Body of pancreas (tissue), 4 donors: ENCODE measurements at regions not wholly inside any gene's neighbourhood (a gene's known extent, or its start where the extent isn't known, plus 50 kb on each side); places are given as distances from the start of the nearest gene placed in this dataset.

Source experiments
- ATAC-seq: fragments of 150-250 bp; one replicate; pipeline ENCODE4 v1.9.1; 2016
- DNase-seq, 4 donors: peaks; one replicate each; pipeline ENCODE4 v3.0.0-alpha.2; 2019
- H3K27ac ChIP-seq, 4 donors: fragments of 200-600 bp; sonication (generic); 1 replicate in 3 of 4; 2 replicates in 1 of 4; pipeline versions ENCODE4 v1.5.1 to v1.6.1; 2016 to 2019; ENCODE audit warnings: mild to moderate bottlenecking in 1 of 4, mixed read lengths in 1 of 4, moderate library complexity in 1 of 4
- H3K27me3 ChIP-seq, 2 donors: fragments of 200-600 bp; sonication (generic); one replicate each; pipeline ENCODE4 v1.6.0; 2016; ENCODE audit warnings: mild to moderate bottlenecking in 1 of 2
- H3K36me3 ChIP-seq, 2 donors: fragments of 200-600 bp; sonication (generic); replicated peaks in 1 of 2; 2 replicates each; pipeline ENCODE4 v1.5.1; 2016; ENCODE audit warnings: low read depth in 2 of 2; ENCODE audit not compliant: insufficient read depth in 1 of 2
- H3K4me1 ChIP-seq: fragments of 200-600 bp; sonication (generic); one replicate; pipeline ENCODE4 v1.6.0; 2016
- H3K4me3 ChIP-seq, 2 donors: fragments of 200-600 bp; sonication (generic); 1 replicate in 1 of 2; 2 replicates in 1 of 2; pipeline ENCODE4 v1.5.1; 2016 to 2019
- H3K9me3 ChIP-seq, 3 donors: fragments of 200-600 bp; sonication (generic); 1 replicate in 2 of 3; 2 replicates in 1 of 3; pipeline ENCODE4 v1.5.1; 2016
- POLR2A ChIP-seq, 3 donors: fragments of 450-650 bp; IDR thresholded peaks; one replicate each; pipeline ENCODE4 v1.6.1; 2016; ENCODE audit warnings: antibody characterized with exemption in 3 of 3, mild to moderate bottlenecking in 2 of 3
- WGBS, 2 donors: methylation state at CpG; one replicate each; pipeline ENCODE4 v1.1.5; 2017; 5-methylcytosine and 5-hydroxymethylcytosine counted together
- intact Hi-C: fragments of 100-400 bp; cut with DNase I; formaldehyde crosslinking; loops from one replicate; pipeline ENCODE4 v1.15.1; 2023
- TF ChIP-seq, protein P1 (sequence below), 7 experiments: fragments of 450-650 bp in 4 of 7; fragments of 200-600 bp in 3 of 7; sonication (generic) in 3 of 7; IDR thresholded peaks; one replicate each; pipeline ENCODE4 v1.5.1; 2016 to 2019; ENCODE audit warnings: antibody characterized with exemption in 7 of 7

DNA sequence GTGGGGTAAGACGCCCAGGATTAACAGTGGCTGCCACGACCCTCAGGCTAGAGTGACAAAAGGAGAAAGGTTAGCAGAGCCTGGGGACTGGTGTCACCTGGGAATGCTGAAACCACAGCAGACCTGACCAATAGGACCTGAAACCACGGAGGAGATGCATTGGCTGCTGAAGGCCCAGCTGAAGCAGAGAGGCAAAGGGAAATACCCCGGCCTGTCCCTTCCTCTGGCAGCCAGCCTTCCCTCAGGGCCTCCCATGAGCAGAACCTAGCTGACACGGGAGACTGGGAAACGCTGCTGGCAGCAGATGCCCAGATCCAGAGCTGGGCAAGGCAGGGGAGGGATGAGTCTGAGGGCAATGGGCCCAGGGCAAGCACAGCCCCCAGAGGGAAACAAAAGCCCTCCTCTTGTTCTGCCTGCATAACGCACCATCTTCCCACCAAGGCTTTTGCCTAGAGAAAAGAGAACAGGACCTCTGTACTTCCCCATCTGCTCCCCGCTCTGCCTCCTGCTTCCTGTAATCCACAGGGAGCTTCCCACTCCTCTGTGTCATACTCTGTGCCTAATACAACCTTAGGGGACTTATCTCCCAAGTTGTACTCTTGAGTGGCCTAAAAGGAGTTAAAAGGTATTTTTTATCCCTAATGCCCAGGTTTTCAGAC, 216.2 kb downstream of the ABHD5 start:
- H3K27ac ChIP-seq, result no peak overlapping the region
- ATAC-seq (no peak), DNase-seq (no peak)
- H3K4me1 ChIP-seq, result no peaks in the 10 kb centered on the region
- no peak overlapping the region for H3K4me3 ChIP-seq
- no peak for TF ChIP-seq POLR2A (IDR thresholded peaks at IDR 0.05)
- TF ChIP-seq, protein P1, sequence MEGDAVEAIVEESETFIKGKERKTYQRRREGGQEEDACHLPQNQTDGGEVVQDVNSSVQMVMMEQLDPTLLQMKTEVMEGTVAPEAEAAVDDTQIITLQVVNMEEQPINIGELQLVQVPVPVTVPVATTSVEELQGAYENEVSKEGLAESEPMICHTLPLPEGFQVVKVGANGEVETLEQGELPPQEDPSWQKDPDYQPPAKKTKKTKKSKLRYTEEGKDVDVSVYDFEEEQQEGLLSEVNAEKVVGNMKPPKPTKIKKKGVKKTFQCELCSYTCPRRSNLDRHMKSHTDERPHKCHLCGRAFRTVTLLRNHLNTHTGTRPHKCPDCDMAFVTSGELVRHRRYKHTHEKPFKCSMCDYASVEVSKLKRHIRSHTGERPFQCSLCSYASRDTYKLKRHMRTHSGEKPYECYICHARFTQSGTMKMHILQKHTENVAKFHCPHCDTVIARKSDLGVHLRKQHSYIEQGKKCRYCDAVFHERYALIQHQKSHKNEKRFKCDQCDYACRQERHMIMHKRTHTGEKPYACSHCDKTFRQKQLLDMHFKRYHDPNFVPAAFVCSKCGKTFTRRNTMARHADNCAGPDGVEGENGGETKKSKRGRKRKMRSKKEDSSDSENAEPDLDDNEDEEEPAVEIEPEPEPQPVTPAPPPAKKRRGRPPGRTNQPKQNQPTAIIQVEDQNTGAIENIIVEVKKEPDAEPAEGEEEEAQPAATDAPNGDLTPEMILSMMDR (IDR thresholded peaks at IDR 0.05), result no peak
- intact Hi-C loops, result no loop called here
- no peaks in the 10 kb centered on the region for H3K36me3 ChIP-seq
- H3K27me3 ChIP-seq, result no peaks in the 10 kb centered on the region
- WGBS, 2 donors, result 53 to 58% methylated on average over 8 of the region's 8 CpGs
- H3K9me3 ChIP-seq, result no peaks in the 10 kb centered on the region

GRCh38 chr3:43907508-43907858, 216.7 kb downstream of the ABHD5 start:
- Histone ChIP-seq H3K27ac (no peak overlapping the region), H3K36me3 (no peaks in the 10 kb centered on the region), H3K4me3 (no peak overlapping the region), H3K27me3 (no peaks in the 10 kb centered on the region), H3K4me1 (no peaks in the 10 kb centered on the region), H3K9me3 (no peaks in the 10 kb centered on the region)
- intact Hi-C loops, result no loop called here
- DNase-seq (no peak), ATAC-seq (no peak)
- TF ChIP-seq, protein P1 (IDR thresholded peaks at IDR 0.05), result no peak
- no peak for TF ChIP-seq POLR2A (IDR thresholded peaks at IDR 0.05)
- WGBS, 2 donors, result 53 to 62% methylated on average over 1 of the region's 1 CpG

GRCh38 chr3:43908456-43908855, 217.7 kb downstream of the ABHD5 start:
- Histone ChIP-seq H3K4me3 (no peak overlapping the region), H3K27me3 (no peaks in the 10 kb centered on the region), H3K9me3 (no peaks in the 10 kb centered on the region), H3K36me3 (no peaks in the 10 kb centered on the region), H3K27ac (no peak overlapping the region), H3K4me1 (no peaks in the 10 kb centered on the region)
- DNase-seq (no peak), ATAC-seq (no peak)
- intact Hi-C loops, result no loop called here
- no peak for TF ChIP-seq POLR2A (IDR thresholded peaks at IDR 0.05)
- TF ChIP-seq, protein P1 (IDR thresholded peaks at IDR 0.05), result no peak
- WGBS, 2 donors, result 65 to 90% methylated on average over 2 to 5 of the region's 5 CpGs

- no peak for ATAC-seq
- Histone ChIP-seq H3K36me3 (no peaks in the 10 kb centered on the region), H3K9me3 (no peaks in the 10 kb centered on the region), H3K4me3 (no peak overlapping the region), H3K4me1 (no peaks in the 10 kb centered on the region), H3K27me3 (no peaks in the 10 kb centered on the region), H3K27ac (no peak overlapping the region)
- intact Hi-C loops, result no loop called here
- TF ChIP-seq, protein P1 (IDR thresholded peaks at IDR 0.05), result no peak
- WGBS, 2 donors, result 67 to 77% methylated on average over 3 of the region's 3 CpGs
- no peak for DNase-seq
Measured at GRCh38 chr3:43909149-43909548, 218.4 kb downstream of the ABHD5 start.

GRCh38 chr3:43910750-43911149, 220.0 kb downstream of the ABHD5 start:
- Histone ChIP-seq H3K4me1 (no peaks in the 10 kb centered on the region), H3K4me3 (no peak overlapping the region), H3K27ac (no peak overlapping the region), H3K9me3 (no peaks in the 10 kb centered on the region), H3K27me3 (no peaks in the 10 kb centered on the region), H3K36me3 (no peaks in the 10 kb centered on the region)
- ATAC-seq (no peak), DNase-seq (no peak)
- 58 to 75% methylated on average over 2 of the region's 2 CpGs for WGBS, 2 donors
- no peak for TF ChIP-seq POLR2A (IDR thresholded peaks at IDR 0.05)
- TF ChIP-seq, protein P1 (IDR thresholded peaks at IDR 0.05), result no peak
- intact Hi-C loops, result no loop called here
